PC-3 (cell line): ENCODE measurements at regions not wholly inside any gene's neighbourhood (a gene's known extent, or its start where the extent isn't known, plus 50 kb on each side); places are given as distances from the start of the nearest gene placed in this dataset.

ENCODE experiments used
- ATAC-seq: fragments of 200-7000 bp; cut with Tn5 transposase; 2 replicates; pipeline ENCODE4 v1.9.1; 2020; ENCODE audit warnings: mild to moderate bottlenecking, moderate library complexity
- BruUV-seq: library from RNA; stranded (reverse); fragments of 400-500 nt; replicated peaks from 2 replicates; lab custom pipeline; 2021; lab: Mats Ljungman, UMichigan
- CTCF ChIA-PET: fragments of 300-600 bp; sonication (Branson Sonifier 250); formaldehyde crosslinking; loops from one replicate; lab custom pipeline; 2022; ENCODE audit warnings: antibody characterized with exemption; lab: Charles Lee
- POLR2A ChIA-PET: fragments of 300-600 bp; sonication (Branson Sonifier 250); formaldehyde crosslinking; loops from one replicate; lab custom pipeline; 2022; ENCODE audit warnings: antibody characterized with exemption; ENCODE audit not compliant: unreplicated experiment; lab: Charles Lee
- DNase-seq: peaks from one replicate; pipeline ENCODE4 v3.0.0-alpha.2; 2015
- H2AFZ ChIP-seq: fragments of 300-600 bp; sonication (generic); 2 replicates; pipeline ENCODE4 v1.6.0; 2016; ENCODE audit warnings: antibody characterized with exemption, low read length
- H3F3A ChIP-seq: fragments of 300-600 bp; sonication (generic); one replicate; pipeline ENCODE4 v1.6.0; 2017; ENCODE audit warnings: antibody characterized with exemption, low read length, control low read depth, mild to moderate bottlenecking; ENCODE audit not compliant: unreplicated experiment
- H3K27ac ChIP-seq: fragments of 300-600 bp; sonication (generic); 2 replicates; pipeline ENCODE4 v1.5.1; 2016; ENCODE audit warnings: mild to moderate bottlenecking, low read length
- H3K27me3 ChIP-seq: fragments of 300-600 bp; sonication (generic); 2 replicates; pipeline ENCODE4 v1.6.1; 2016; ENCODE audit warnings: low read length, mixed read lengths
- H3K36me3 ChIP-seq: fragments of 300-600 bp; sonication (generic); 2 replicates; pipeline ENCODE4 v1.6.1; 2016; ENCODE audit warnings: low read depth, mixed run types, low read length, mixed read lengths
- H3K4me1 ChIP-seq: fragments of 300-600 bp; sonication (generic); 2 replicates; pipeline ENCODE4 v1.5.1; 2016; ENCODE audit warnings: low read length; ENCODE audit not compliant: insufficient read depth
- H3K4me2 ChIP-seq: fragments of 300-600 bp; sonication (generic); 2 replicates; pipeline ENCODE4 v1.6.0; 2016; ENCODE audit warnings: low read length
- H3K4me3 ChIP-seq: fragments of 300-600 bp; sonication (generic); 2 replicates; pipeline ENCODE4 v1.5.1; 2016; ENCODE audit warnings: mild to moderate bottlenecking, low read length, mixed read lengths
- H3K79me2 ChIP-seq: fragments of 300-600 bp; sonication (generic); 2 replicates; pipeline ENCODE4 v1.6.1; 2017; ENCODE audit warnings: low read length, mixed read lengths
- H3K9ac ChIP-seq: fragments of 300-600 bp; sonication (generic); 2 replicates; pipeline ENCODE4 v1.6.0; 2016; ENCODE audit warnings: mild to moderate bottlenecking, low read length
- H3K9me2 ChIP-seq: fragments of 300-600 bp; sonication (generic); replicated peaks from 2 replicates; pipeline ENCODE4 v1.6.1; 2016; ENCODE audit warnings: mixed run types, low read length, mixed read lengths
- H3K9me3 ChIP-seq: fragments of 300-600 bp; sonication (generic); 2 replicates; pipeline ENCODE4 v1.6.1; 2016; ENCODE audit warnings: low read length, mixed read lengths
- H4K20me1 ChIP-seq: fragments of 300-600 bp; sonication (generic); 2 replicates; pipeline ENCODE4 v1.6.1; 2016; ENCODE audit warnings: low read length, mixed read lengths
- EZH2 ChIP-seq: fragments of 300-600 bp; sonication (generic); IDR thresholded peaks from one replicate; pipeline ENCODE4 v1.6.1; 2017; ENCODE audit warnings: antibody characterized with exemption, mild to moderate bottlenecking, low read length; ENCODE audit not compliant: unreplicated experiment
- EZH2phosphoT487 ChIP-seq: fragments of 300-600 bp; sonication (generic); IDR thresholded peaks from 2 replicates; pipeline ENCODE4 v1.6.1; 2018; ENCODE audit warnings: mild to moderate bottlenecking, antibody characterized with exemption, low read length, borderline replicate concordance
- intact Hi-C: fragments of 100-400 bp; cut with micrococcal nuclease; formaldehyde crosslinking; loops from 2 replicates; pipeline ENCODE4 v1.9.0; 2023
- TF ChIP-seq, protein P1 (sequence below): fragments of 300-600 bp; sonication (generic); conservative IDR thresholded peaks from 2 replicates; pipeline ENCODE4 v1.5.1; 2017; ENCODE audit warnings: antibody characterized with exemption, low read depth, mild to moderate bottlenecking, low read length

GRCh38 chr2:54380670-54381069, 75.5 kb upstream of the SPTBN1 start:
- no peak overlapping the region for H3K4me3 ChIP-seq
- H3K79me2 ChIP-seq, result no peaks in the 10 kb centered on the region
- no TSS peak for BruUV-seq
- no peaks in the 10 kb centered on the region for H3K36me3 ChIP-seq
- H3K9ac ChIP-seq, result no peak overlapping the region
- DNase-seq, result no peak
- H3K9me3 ChIP-seq, result no peaks in the 10 kb centered on the region
- no peaks in the 10 kb centered on the region for H3F3A ChIP-seq
- H3K27me3 ChIP-seq, result peaks cover 29% of the 10 kb centered on the region; the same call in 1 of the 2 replicates
- no peak overlapping the region for H2AFZ ChIP-seq
- POLR2A ChIA-PET, result no interaction called here
- CTCF ChIA-PET, result no interaction called here
- no peak for TF ChIP-seq EZH2phosphoT487
- TF ChIP-seq, protein P1, sequence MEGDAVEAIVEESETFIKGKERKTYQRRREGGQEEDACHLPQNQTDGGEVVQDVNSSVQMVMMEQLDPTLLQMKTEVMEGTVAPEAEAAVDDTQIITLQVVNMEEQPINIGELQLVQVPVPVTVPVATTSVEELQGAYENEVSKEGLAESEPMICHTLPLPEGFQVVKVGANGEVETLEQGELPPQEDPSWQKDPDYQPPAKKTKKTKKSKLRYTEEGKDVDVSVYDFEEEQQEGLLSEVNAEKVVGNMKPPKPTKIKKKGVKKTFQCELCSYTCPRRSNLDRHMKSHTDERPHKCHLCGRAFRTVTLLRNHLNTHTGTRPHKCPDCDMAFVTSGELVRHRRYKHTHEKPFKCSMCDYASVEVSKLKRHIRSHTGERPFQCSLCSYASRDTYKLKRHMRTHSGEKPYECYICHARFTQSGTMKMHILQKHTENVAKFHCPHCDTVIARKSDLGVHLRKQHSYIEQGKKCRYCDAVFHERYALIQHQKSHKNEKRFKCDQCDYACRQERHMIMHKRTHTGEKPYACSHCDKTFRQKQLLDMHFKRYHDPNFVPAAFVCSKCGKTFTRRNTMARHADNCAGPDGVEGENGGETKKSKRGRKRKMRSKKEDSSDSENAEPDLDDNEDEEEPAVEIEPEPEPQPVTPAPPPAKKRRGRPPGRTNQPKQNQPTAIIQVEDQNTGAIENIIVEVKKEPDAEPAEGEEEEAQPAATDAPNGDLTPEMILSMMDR, result no peak
- no peak for TF ChIP-seq EZH2
- no peaks in the 10 kb centered on the region for H3K4me1 ChIP-seq
- H3K9me2 ChIP-seq, result no peaks in the 10 kb centered on the region
- intact Hi-C loops, result no loop called here
- H3K27ac ChIP-seq, result no peak overlapping the region
- no peak for ATAC-seq
- no peak overlapping the region for H3K4me2 ChIP-seq
- no peaks in the 10 kb centered on the region for H4K20me1 ChIP-seq

DNA sequence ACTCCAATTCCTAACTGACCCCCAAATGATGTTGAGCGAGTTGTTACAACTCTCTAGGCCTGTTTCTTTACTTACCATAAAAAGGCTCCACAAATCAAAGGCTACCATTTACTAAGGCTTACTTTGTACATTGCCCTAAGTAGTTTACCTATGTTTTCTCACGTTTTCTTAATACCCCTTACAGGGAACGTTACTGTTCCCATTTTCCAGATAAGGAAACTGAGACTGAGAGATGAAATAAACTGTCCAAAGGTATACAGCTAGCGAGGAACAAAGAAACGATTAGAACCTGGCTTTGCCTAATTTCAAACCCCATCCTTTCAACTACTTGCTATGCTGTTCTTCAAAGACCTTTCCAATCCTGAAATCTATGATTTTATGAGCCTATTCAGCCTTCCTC, 74.8 kb upstream of the SPTBN1 start:
- H2AFZ ChIP-seq, result no peak overlapping the region
- H3K79me2 ChIP-seq, result no peaks in the 10 kb centered on the region
- BruUV-seq, result no TSS peak
- peaks cover 24% of the 10 kb centered on the region; the same call in 1 of the 2 replicates for H3K27me3 ChIP-seq
- no peaks in the 10 kb centered on the region for H3K9me2 ChIP-seq
- intact Hi-C loops, result no loop called here
- H3K36me3 ChIP-seq, result no peaks in the 10 kb centered on the region
- H3K27ac ChIP-seq, result no peak overlapping the region
- ChIA-PET POLR2A (no interaction called here), CTCF (no interaction called here)
- H3K4me1 ChIP-seq, result no peaks in the 10 kb centered on the region
- no peaks in the 10 kb centered on the region for H3F3A ChIP-seq
- TF ChIP-seq EZH2phosphoT487, result no peak
- TF ChIP-seq EZH2, result no peak
- TF ChIP-seq, protein P1, result no peak
- no peak overlapping the region for H3K9ac ChIP-seq
- no peak overlapping the region for H3K4me3 ChIP-seq
- H3K4me2 ChIP-seq, result no peak overlapping the region
- H3K9me3 ChIP-seq, result no peaks in the 10 kb centered on the region
- no peak for DNase-seq
- H4K20me1 ChIP-seq, result no peaks in the 10 kb centered on the region
- no peak for ATAC-seq

DNA sequence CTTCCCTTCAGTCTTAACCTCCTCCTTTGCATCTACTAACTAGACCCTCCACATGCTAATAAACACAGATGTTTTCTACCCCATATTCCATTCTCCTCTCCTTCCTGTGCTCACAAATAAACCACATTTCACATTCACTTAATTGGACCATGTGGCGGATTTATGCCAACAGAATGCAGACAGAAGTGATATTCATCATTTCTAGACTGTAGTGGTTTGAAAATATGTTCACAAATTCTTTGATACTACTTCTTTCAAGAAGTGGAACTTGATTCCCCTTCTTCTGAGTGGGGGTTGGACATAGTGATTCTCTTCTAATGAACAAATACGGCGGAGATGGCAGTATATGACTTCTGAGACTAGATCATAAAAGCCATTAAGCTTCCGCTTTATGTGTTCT, 73.5 kb upstream of the SPTBN1 start:
- no peak for ATAC-seq
- no peaks in the 10 kb centered on the region for H3K36me3 ChIP-seq
- no peaks in the 10 kb centered on the region for H3K79me2 ChIP-seq
- no peak overlapping the region for H3K27ac ChIP-seq
- no peaks in the 10 kb centered on the region for H3K9me2 ChIP-seq
- H3K4me2 ChIP-seq, result no peak overlapping the region
- peaks cover 16% of the 10 kb centered on the region; the same call in 1 of the 2 replicates for H3K27me3 ChIP-seq
- DNase-seq, result no peak
- H3K4me3 ChIP-seq, result no peak overlapping the region
- H4K20me1 ChIP-seq, result no peaks in the 10 kb centered on the region
- BruUV-seq, result no TSS peak
- H3K4me1 ChIP-seq, result no peaks in the 10 kb centered on the region
- no peaks in the 10 kb centered on the region for H3F3A ChIP-seq
- ChIA-PET CTCF (no interaction called here), POLR2A (no interaction called here)
- intact Hi-C loops, result no loop called here
- no peaks in the 10 kb centered on the region for H3K9me3 ChIP-seq
- no peak overlapping the region for H2AFZ ChIP-seq
- H3K9ac ChIP-seq, result no peak overlapping the region
- no peak for TF ChIP-seq EZH2
- TF ChIP-seq, protein P1, result no peak
- no peak for TF ChIP-seq EZH2phosphoT487
